ENCODE measurements at regions not wholly inside any gene's neighbourhood (a gene's known extent, or its start where the extent isn't known, plus 50 kb on each side); places are given as distances from the start of the nearest gene placed in this dataset.
"Not testable (repeated sequence)": the region's sequence is repeated elsewhere in the genome, so short reads cannot be mapped to it uniquely, and the experiment has no call there.

DNA sequence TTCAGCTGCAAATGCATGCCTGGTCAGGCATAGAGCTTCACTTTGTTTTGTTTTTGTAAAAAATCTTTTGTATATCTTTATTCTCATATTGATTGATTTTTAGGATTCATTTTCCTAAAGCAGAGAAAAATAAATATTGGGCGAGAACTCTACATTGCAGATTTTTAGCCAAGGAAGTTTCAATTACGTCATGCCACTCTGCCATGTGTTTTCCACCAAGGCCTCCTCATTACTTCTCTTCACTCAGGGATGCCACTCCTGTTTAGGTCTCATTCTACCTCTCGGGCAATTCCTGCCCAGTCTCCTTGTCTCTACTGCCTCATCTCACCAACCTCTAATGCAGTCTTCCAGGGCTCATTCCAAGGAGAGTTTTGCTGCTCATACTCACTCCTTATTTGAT is 497.3 kb upstream of the SPTLC3 start:
- no peaks in the 10 kb centered on the region for H3K36me3 ChIP-seq (ENCODE audit: insufficient read depth, low read length)
- H3K9me3 ChIP-seq (ENCODE audit: low read length) = no peaks in the 10 kb centered on the region
- no peaks in the 10 kb centered on the region for H3K4me1 ChIP-seq (ENCODE audit: insufficient read depth, low read length)
- H3K4me3 ChIP-seq (ENCODE audit: low read depth in 1 of 2, low read length in 2 of 2) = no peak overlapping the region
- H3K27me3 ChIP-seq (ENCODE audit: control insufficient read depth in 1 of 2, insufficient read depth in 2 of 2, low read length in 2 of 2) = no peaks in the 10 kb centered on the region
- no peak overlapping the region for H3K9ac ChIP-seq (ENCODE audit: low read length)
- H3K27ac ChIP-seq (ENCODE audit: low read depth, low read length) = no peak overlapping the region

DNA sequence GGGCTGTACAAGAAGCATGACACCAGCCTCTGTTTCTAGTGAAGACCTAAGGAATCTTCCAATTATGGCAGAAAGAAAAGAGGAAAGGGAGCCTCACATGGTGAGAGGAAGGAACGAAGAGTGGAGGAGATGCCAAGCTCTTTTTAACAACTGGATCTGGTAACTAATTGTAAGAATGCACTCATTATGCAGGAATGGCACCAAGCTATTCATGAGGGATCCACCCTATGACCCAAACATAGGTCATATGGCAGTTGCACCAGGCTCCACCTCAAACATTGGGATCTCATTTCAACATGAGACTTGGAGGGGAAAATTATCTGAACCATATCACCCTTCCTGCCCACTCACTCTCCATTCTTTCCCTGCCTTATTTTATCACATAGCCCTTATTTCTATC is 496.0 kb upstream of the SPTLC3 start:
- H3K27ac ChIP-seq (ENCODE audit: low read depth, low read length) = no peak overlapping the region
- no peak overlapping the region for H3K9ac ChIP-seq (ENCODE audit: low read length)
- no peaks in the 10 kb centered on the region for H3K27me3 ChIP-seq (ENCODE audit: control insufficient read depth in 1 of 2, insufficient read depth in 2 of 2, low read length in 2 of 2)
- H3K4me3 ChIP-seq (ENCODE audit: low read depth in 1 of 2, low read length in 2 of 2) = no peak overlapping the region
- no peaks in the 10 kb centered on the region for H3K36me3 ChIP-seq (ENCODE audit: insufficient read depth, low read length)
- H3K4me1 ChIP-seq (ENCODE audit: insufficient read depth, low read length) = no peaks in the 10 kb centered on the region
- H3K9me3 ChIP-seq (ENCODE audit: low read length) = no peaks in the 10 kb centered on the region

DNA sequence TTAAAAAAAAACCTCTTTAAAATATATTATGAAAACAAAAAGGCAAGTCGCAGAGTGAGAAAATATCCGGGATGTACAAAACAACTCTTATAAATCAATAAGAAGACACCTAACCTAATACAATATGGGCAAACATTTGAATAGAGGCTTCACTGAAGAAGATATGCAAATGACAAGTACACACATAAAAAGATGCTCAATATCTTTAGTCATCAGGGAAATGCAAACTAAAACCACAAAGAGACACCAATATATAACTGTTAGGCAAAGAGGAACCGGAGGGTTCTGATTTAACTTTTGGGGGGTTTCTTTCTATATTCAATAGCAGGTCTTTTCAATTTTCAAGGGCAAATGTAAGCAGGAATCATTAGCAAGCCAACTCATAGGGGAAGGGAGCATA is 480.7 kb upstream of the SPTLC3 start:
- H3K9me3 ChIP-seq (ENCODE audit: low read length) = no peaks in the 10 kb centered on the region
- H3K9ac ChIP-seq (ENCODE audit: low read length) = no peak overlapping the region
- H3K36me3 ChIP-seq (ENCODE audit: insufficient read depth, low read length) = no peaks in the 10 kb centered on the region
- no peak overlapping the region for H3K4me3 ChIP-seq (ENCODE audit: low read depth in 1 of 2, low read length in 2 of 2)
- no peaks in the 10 kb centered on the region for H3K27me3 ChIP-seq (ENCODE audit: control insufficient read depth in 1 of 2, insufficient read depth in 2 of 2, low read length in 2 of 2)
- no peaks in the 10 kb centered on the region for H3K4me1 ChIP-seq (ENCODE audit: insufficient read depth, low read length)
- H3K27ac ChIP-seq (ENCODE audit: low read depth, low read length) = no peak overlapping the region

DNA sequence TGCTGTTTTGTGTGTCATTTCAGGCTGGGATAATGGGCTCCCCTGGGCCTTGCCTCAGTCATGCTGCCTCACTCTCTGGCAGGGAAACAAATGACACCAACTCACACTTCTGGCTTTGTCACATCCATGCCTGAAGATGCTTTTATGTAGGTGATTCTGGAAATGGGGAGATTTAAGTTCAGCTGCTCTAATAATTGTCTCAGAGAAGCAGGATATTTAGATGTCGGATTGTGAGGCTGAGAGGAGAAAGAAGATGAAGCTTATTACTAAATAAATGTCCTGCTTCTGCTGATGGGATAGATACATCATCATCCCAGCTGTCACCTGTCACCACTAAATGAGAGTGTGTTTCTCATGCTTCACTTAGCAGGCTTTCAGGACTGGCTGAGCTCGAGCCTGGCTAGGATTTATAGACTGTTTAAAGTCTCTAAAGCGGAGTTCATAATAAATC is 480.2 kb upstream of the SPTLC3 start:
- Histone ChIP-seq H3K9me3 (ENCODE audit: low read length) (no peaks in the 10 kb centered on the region), H3K4me1 (ENCODE audit: insufficient read depth, low read length) (no peaks in the 10 kb centered on the region), H3K27me3 (ENCODE audit: control insufficient read depth in 1 of 2, insufficient read depth in 2 of 2, low read length in 2 of 2) (no peaks in the 10 kb centered on the region), H3K4me3 (ENCODE audit: low read depth in 1 of 2, low read length in 2 of 2) (no peak overlapping the region), H3K27ac (ENCODE audit: low read depth, low read length) (no peak overlapping the region), H3K9ac (ENCODE audit: low read length) (no peak overlapping the region), H3K36me3 (ENCODE audit: insufficient read depth, low read length) (no peaks in the 10 kb centered on the region)

DNA sequence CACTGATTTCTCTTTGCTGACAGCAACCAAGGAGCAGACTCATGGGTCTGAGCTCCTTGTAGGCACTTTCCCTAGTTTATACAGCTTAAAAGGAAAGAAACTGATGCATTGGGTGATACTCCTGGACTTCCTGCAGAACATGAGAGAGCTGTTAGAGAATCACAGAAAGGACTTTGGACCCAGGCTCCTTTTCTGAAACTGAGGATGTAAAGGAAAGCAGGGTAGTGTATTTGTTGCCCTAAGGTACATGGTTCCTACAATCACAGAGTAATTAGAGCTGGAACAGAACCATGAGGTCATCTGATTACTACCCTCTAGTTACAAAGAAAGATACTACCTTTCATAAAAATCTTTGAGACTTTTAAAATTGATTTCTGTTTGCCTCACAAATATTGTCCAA is 477.1 kb upstream of the SPTLC3 start:
- Histone ChIP-seq H3K4me3 (ENCODE audit: low read depth in 1 of 2, low read length in 2 of 2) (no peak overlapping the region), H3K9me3 (ENCODE audit: low read length) (no peaks in the 10 kb centered on the region), H3K9ac (ENCODE audit: low read length) (no peak overlapping the region), H3K27me3 (ENCODE audit: control insufficient read depth in 1 of 2, insufficient read depth in 2 of 2, low read length in 2 of 2) (no peaks in the 10 kb centered on the region), H3K27ac (ENCODE audit: low read depth, low read length) (no peak overlapping the region), H3K36me3 (ENCODE audit: insufficient read depth, low read length) (no peaks in the 10 kb centered on the region), H3K4me1 (ENCODE audit: insufficient read depth, low read length) (no peaks in the 10 kb centered on the region)

DNA sequence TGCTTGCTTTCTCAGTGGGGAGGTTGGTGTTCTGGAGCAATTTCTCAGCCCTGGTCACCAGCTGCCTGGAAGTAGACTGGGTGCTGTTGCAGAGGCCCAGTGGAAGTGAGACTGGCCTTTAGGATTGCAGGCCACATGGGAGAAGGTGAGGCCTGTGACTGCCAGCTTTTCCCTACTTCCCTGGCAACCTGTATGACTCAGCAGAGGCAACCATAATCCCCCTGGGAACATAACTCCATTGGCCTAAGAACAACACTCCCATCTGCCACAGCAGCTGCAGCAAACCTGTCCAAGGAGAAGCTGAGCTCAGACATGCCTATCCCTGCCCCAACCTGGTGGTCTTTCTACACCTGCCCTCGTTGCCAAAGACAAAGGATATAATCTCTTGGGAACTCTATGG is 473.5 kb upstream of the SPTLC3 start:
- Histone ChIP-seq H3K4me3 (ENCODE audit: low read depth in 1 of 2, low read length in 2 of 2) (no peak overlapping the region), H3K9ac (ENCODE audit: low read length) (no peak overlapping the region), H3K27me3 (ENCODE audit: control insufficient read depth in 1 of 2, insufficient read depth in 2 of 2, low read length in 2 of 2) (no peaks in the 10 kb centered on the region), H3K4me1 (ENCODE audit: insufficient read depth, low read length) (no peaks in the 10 kb centered on the region), H3K36me3 (ENCODE audit: insufficient read depth, low read length) (no peaks in the 10 kb centered on the region), H3K27ac (ENCODE audit: low read depth, low read length) (no peak overlapping the region), H3K9me3 (ENCODE audit: low read length) (no peaks in the 10 kb centered on the region)

DNA sequence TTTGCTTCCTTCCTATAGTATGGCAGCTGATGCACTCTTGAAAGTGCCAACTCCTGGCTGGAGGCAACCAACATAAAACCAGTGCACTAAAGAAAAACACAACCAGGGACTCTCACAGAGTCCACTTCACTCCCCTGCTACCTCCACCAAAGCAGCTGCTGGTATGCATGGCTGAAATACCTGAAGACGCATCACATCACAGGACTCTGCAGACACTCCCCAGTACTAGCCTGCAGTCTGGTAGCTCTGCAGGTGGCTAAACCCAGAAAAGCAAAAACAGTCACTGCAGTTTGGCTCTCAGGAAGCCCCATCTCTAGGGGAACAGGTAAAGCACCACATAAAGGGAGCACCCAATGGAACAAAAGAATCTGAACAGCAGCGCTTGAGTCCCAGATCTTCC is 473.0 kb upstream of the SPTLC3 start:
- Histone ChIP-seq H3K36me3 (ENCODE audit: insufficient read depth, low read length) (no peaks in the 10 kb centered on the region), H3K27ac (ENCODE audit: low read depth, low read length) (no peak overlapping the region), H3K9me3 (ENCODE audit: low read length) (no peaks in the 10 kb centered on the region), H3K27me3 (ENCODE audit: control insufficient read depth in 1 of 2, insufficient read depth in 2 of 2, low read length in 2 of 2) (no peaks in the 10 kb centered on the region), H3K4me1 (ENCODE audit: insufficient read depth, low read length) (no peaks in the 10 kb centered on the region), H3K9ac (ENCODE audit: low read length) (no peak overlapping the region), H3K4me3 (ENCODE audit: low read depth in 1 of 2, low read length in 2 of 2) (no peak overlapping the region)

DNA sequence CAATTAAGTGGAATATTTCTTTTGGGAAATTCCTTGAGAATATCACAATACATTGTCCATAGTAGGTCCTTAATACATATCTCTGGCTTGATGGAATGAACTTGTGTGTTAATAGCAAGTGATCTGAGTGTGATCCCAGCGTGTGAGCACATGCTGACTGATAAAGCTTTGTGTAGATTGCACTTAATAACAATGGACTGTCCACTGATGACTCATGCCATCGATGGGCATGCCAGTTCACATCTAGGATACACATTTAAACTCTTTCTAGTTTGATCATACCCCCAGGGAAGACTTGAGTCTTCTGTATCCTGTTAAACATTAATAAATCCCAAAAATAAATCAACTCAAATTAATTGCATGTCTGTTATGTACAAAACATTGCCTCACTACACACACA is 454.3 kb upstream of the SPTLC3 start:
- Histone ChIP-seq H3K36me3 (ENCODE audit: insufficient read depth, low read length) (no peaks in the 10 kb centered on the region), H3K4me1 (ENCODE audit: insufficient read depth, low read length) (no peaks in the 10 kb centered on the region), H3K9me3 (ENCODE audit: low read length) (no peaks in the 10 kb centered on the region), H3K9ac (ENCODE audit: low read length) (no peak overlapping the region), H3K27me3 (ENCODE audit: control insufficient read depth in 1 of 2, insufficient read depth in 2 of 2, low read length in 2 of 2) (no peaks in the 10 kb centered on the region), H3K27ac (ENCODE audit: low read depth, low read length) (no peak overlapping the region), H3K4me3 (ENCODE audit: low read depth in 1 of 2, low read length in 2 of 2) (no peak overlapping the region)

DNA sequence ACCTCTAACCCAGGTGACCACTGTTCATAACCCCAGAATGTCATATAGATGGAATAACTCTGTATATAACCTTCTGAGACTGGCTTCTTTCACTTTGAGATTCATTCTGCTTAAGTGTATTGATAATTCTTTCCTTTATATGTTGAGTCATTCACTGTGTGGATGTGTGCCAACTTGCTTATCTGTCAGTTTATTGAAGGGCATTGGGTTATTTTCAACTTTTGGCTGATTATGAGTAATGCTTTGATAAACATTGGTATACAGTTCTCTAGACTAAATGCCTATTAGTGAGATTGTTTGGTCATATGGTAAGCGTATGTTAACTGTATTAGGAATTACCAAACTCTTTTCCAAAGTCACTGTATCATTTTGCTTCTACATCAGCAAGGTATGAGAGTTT is 453.4 kb upstream of the SPTLC3 start:
- Histone ChIP-seq H3K9ac (ENCODE audit: low read length) (no peak overlapping the region), H3K27ac (ENCODE audit: low read depth, low read length) (no peak overlapping the region), H3K9me3 (ENCODE audit: low read length) (no peaks in the 10 kb centered on the region), H3K27me3 (ENCODE audit: control insufficient read depth in 1 of 2, insufficient read depth in 2 of 2, low read length in 2 of 2) (no peaks in the 10 kb centered on the region), H3K4me3 (ENCODE audit: low read depth in 1 of 2, low read length in 2 of 2) (no peak overlapping the region), H3K36me3 (ENCODE audit: insufficient read depth, low read length) (no peaks in the 10 kb centered on the region), H3K4me1 (ENCODE audit: insufficient read depth, low read length) (no peaks in the 10 kb centered on the region)

DNA sequence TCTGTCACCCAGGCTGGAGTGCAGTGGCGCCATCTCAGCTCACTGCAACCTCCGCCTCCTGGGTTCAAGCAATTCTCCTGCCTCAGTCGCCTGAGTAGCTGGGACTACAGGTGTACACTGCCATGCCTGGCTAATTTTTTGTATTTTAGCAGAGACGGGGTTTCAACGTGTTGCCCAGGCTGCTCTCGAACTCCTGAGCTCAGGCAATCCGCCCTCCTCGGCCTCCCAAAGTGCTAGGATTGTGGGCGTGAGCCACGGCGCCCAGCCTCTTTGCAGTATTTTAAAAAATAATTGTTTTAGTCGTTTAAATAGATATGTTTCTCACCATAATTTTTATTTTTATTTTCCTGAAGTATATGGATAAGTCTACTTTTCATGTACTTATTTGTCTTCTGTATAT is 452.9 kb upstream of the SPTLC3 start:
- not testable (repeated sequence) for H3K27ac ChIP-seq (ENCODE audit: low read depth, low read length); H3K9ac ChIP-seq (ENCODE audit: low read length); H3K4me3 ChIP-seq (ENCODE audit: low read depth in 1 of 2, low read length in 2 of 2); H3K9me3 ChIP-seq (ENCODE audit: low read length); H3K36me3 ChIP-seq (ENCODE audit: insufficient read depth, low read length); H3K27me3 ChIP-seq (ENCODE audit: control insufficient read depth in 1 of 2, insufficient read depth in 2 of 2, low read length in 2 of 2); H3K4me1 ChIP-seq (ENCODE audit: insufficient read depth, low read length)

DNA sequence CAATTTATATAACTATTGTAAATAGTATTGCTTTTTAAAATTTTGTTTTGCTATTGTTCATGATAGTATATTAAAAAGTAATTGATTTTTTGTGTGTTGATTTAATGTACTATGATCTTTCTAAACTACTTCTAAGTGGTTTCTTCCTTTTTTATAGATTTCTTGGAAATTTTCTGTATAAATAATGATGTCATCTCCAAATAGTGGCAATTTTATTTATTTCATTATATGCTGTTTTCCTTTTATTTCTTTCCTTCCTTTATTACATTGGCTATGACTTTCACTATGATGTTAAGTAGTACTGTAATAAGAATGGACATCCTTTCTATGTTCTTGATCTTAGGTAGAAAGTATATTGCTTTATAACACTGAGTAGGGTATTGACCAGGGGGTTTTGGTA is 451.5 kb upstream of the SPTLC3 start:
- Histone ChIP-seq H3K4me1 (ENCODE audit: insufficient read depth, low read length) (no peaks in the 10 kb centered on the region), H3K27me3 (ENCODE audit: control insufficient read depth in 1 of 2, insufficient read depth in 2 of 2, low read length in 2 of 2) (no peaks in the 10 kb centered on the region), H3K27ac (ENCODE audit: low read depth, low read length) (no peak overlapping the region), H3K9ac (ENCODE audit: low read length) (no peak overlapping the region), H3K36me3 (ENCODE audit: insufficient read depth, low read length) (no peaks in the 10 kb centered on the region), H3K9me3 (ENCODE audit: low read length) (no peaks in the 10 kb centered on the region), H3K4me3 (ENCODE audit: low read depth in 1 of 2, low read length in 2 of 2) (no peak overlapping the region)

DNA sequence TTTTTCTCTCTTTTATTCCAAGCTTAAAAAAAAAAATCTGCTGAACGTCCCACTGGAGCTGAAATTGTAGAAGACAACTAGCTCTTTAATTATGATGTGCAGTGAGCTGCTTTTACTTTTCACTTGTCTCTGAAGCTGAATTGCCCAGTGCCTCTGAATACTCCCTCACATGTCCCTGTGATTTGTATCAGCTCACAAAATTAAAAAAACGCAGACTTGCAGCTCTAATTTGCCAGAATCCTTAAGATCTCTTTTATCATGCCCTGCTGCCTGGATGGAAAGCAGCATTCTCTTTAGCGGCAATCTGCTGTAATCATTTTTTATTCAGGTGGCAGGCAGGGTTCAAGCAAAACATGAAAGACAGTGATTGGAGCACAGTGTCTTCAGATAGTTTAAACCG is 443.8 kb upstream of the SPTLC3 start:
- H3K27me3 ChIP-seq (ENCODE audit: control insufficient read depth in 1 of 2, insufficient read depth in 2 of 2, low read length in 2 of 2) = no peaks in the 10 kb centered on the region
- no peak overlapping the region for H3K4me3 ChIP-seq (ENCODE audit: low read depth in 1 of 2, low read length in 2 of 2)
- H3K4me1 ChIP-seq (ENCODE audit: insufficient read depth, low read length) = no peaks in the 10 kb centered on the region
- no peak overlapping the region for H3K9ac ChIP-seq (ENCODE audit: low read length)
- no peak overlapping the region for H3K27ac ChIP-seq (ENCODE audit: low read depth, low read length)
- no peaks in the 10 kb centered on the region for H3K36me3 ChIP-seq (ENCODE audit: insufficient read depth, low read length)
- no peaks in the 10 kb centered on the region for H3K9me3 ChIP-seq (ENCODE audit: low read length)

Measured in muscle layer of colon (tissue), 2 donors.